ENCODE measurements at regions not wholly inside any gene's neighbourhood (a gene's known extent, or its start where the extent isn't known, plus 50 kb on each side); places are given as distances from the start of the nearest gene placed in this dataset.
"Not testable (repeated sequence)": the region's sequence is repeated elsewhere in the genome, so short reads cannot be mapped to it uniquely, and the experiment has no call there.

DNA sequence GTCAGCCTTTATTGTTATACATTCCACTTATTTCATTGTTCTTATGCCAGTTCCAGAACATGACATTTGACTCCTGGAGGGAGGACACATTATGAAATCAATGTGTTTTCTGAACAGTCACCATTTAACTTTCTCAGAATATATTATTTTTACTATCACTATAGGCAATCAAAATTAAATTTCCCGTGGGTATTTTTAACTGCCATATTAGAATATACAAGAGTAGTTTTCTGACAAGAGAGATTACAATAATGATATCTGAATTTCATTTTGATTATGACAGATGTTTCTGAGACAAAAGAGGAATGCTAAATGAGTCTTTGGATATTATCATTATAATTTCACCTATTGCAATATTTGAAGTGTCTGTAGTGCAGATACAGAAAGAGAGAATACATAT, 64.4 kb upstream of the FSIP2 start:
- no peak for DNase-seq (ENCODE audit: low read depth, low spot score)
- TF ChIP-seq, protein P1, sequence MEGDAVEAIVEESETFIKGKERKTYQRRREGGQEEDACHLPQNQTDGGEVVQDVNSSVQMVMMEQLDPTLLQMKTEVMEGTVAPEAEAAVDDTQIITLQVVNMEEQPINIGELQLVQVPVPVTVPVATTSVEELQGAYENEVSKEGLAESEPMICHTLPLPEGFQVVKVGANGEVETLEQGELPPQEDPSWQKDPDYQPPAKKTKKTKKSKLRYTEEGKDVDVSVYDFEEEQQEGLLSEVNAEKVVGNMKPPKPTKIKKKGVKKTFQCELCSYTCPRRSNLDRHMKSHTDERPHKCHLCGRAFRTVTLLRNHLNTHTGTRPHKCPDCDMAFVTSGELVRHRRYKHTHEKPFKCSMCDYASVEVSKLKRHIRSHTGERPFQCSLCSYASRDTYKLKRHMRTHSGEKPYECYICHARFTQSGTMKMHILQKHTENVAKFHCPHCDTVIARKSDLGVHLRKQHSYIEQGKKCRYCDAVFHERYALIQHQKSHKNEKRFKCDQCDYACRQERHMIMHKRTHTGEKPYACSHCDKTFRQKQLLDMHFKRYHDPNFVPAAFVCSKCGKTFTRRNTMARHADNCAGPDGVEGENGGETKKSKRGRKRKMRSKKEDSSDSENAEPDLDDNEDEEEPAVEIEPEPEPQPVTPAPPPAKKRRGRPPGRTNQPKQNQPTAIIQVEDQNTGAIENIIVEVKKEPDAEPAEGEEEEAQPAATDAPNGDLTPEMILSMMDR (IDR thresholded peaks at IDR 0.05; ENCODE audit: insufficient read depth, low read length, missing control alignments), result no peak
- H3K4me3 ChIP-seq (ENCODE audit: low read depth, low read length), result no peak overlapping the region
- POLR2A ChIA-PET, result no interaction called here
- CTCF ChIA-PET, result no interaction called here

DNA sequence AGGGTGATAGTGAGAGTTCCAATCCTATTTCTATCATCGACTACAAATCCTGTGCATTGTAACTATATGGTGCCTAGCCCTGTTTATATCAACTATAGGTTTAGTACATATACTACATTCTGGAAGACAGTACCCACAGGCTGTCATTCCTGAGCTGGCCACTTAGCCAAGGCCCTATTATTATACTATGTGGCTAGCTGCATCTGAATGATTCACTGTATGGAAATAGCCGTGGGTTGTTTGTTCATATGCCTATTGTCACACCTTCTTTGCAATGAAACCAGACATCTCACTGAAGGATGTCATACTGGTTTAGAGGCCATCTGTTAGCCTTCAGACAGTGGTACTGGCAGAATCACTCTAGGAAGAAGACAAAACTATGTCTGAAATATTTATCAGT, 62.3 kb upstream of the FSIP2 start:
- TF ChIP-seq, protein P1 (IDR thresholded peaks at IDR 0.05; ENCODE audit: insufficient read depth, low read length, missing control alignments), result no peak
- DNase-seq (ENCODE audit: low read depth, low spot score), result no peak
- H3K4me3 ChIP-seq (ENCODE audit: low read depth, low read length), result no peak overlapping the region
- ChIA-PET POLR2A (no interaction called here), CTCF (no interaction called here)

DNA sequence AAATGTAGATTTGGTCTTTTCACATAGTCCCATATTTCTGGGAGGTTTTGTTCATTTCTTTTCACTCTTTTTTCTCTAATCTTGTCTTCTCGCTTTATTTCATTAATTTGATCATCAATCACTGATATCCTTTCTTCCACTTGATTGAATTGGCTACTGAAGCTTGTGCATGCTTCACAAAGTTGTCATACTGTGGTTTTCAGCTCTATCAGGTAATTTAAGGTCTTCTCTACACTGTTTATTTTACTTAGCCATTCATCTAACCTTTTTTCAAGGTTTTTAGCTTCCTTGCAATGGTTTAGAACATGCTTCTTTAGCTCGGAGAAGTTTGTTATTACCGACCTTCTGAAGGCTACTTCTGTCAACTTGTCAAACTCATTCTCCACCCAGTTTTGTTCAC, 51.6 kb upstream of the FSIP2 start:
- CTCF ChIA-PET; DNase-seq (ENCODE audit: low read depth, low spot score); POLR2A ChIA-PET; H3K4me3 ChIP-seq (ENCODE audit: low read depth, low read length): not testable (repeated sequence)

DNA sequence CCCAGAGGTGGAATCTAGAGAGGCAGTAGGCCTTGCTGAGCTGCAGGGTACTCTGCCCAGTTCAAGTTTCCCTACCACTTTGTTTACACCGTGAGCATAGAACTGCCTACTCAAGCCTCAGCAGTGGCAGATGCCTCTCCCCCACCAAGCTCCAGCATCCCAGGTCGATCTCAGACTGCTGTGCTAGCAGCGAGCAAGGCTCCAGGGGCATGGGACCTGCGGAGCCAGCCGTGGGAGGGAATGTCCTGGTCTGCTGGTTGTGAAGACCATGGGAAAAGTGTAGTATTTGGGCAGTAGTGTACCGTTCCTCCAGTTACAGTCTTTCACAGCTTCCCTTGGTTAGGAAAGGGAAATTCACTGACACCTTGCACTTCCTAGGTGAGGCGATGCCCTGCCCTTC, 50.6 kb upstream of the FSIP2 start:
- H3K4me3 ChIP-seq (ENCODE audit: low read depth, low read length), result no peak overlapping the region
- POLR2A ChIA-PET, result no interaction called here
- TF ChIP-seq, protein P1 (IDR thresholded peaks at IDR 0.05; ENCODE audit: insufficient read depth, low read length, missing control alignments), result no peak
- CTCF ChIA-PET, result no interaction called here
- DNase-seq (ENCODE audit: low read depth, low spot score), result no peak

Data from AG04449 (cell line).